ENCODE measurements at regions not wholly inside any gene's neighbourhood (a gene's known extent, or its start where the extent isn't known, plus 50 kb on each side); places are given as distances from the start of the nearest gene placed in this dataset.

DNA sequence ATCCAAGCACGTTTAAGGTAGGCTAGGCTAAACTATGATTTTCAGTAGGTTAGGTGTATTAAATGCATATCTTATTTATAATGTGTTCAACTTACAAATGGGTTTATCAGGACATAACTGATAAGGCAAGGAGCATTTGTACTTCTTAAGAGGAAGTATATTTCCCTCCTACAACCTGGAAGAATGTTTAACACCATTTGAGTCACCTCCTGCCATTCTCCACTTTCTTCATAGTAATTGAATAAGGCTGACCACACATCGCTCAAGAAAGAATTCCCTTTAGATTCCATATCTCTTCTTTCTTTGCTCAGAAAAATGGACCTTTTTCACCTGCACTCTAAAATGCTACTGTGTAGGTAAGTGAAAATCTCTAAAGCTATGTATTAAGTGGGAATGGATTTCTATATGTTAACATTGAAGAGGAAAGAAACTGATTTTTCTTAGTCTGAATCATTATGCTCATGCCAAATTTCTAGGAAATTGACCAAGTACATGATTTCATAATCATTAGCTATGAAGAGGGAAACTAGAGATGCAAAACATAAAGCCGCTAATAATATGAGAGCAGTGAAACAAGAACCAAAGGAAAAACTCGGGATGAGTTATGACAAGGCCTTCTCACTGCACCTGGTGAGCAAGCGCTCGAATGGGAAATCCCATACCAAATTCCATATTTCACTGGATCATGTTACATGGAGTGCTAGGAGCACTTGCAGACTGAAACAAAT lies 210.4 kb downstream of the ALDH8A1 start:
- no peak for DNase-seq

DNA sequence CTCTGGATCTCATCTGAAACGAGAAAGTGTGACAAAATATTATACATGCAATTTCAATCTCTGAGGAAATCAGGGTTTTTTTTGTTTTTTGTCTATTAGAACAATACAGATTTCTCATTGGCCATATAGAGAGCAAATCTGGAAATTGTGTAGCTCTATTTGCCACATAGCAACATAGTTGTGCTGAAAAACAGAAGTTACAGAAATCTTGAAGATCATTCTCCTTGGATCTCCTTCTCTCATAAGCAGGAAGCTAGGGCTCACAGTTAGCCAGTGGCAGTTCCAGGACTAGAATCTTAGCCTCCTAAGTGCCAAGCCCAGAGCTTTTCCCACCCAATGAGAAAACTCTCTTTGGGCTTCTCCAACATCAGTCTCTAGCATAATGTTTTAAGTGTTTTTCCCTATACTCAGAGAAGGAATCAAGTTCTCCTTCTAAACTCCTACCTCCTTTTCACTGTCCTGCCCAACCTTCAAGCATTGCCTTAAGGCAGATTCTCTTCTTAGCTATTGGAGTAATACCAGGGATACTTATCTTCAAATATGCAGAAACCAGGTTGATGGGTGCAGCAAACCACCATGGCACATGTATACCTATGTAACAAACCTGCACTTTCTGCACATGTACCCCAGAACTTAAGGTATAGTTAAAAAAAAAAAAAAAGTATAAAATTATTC lies 211.6 kb downstream of the ALDH8A1 start:
- DNase-seq = no peak

DNA sequence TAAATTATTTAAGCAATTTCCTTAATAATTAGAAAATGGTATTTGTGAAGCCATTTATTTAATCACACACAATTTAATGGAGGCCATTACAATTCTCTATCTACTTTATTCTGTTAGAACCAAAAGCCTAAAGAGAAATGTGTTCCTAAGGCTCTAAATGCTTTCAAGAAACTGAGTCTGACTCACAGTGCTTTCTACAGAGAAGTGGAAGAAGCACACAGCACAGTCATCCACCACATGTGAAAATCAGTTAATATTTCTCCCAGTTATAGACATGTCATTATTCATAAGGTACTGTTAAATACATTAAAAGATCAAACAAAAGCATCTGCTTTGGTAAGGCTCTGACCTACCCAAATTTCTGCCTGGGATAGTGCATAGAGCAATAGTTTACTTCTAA lies 214.4 kb downstream of the ALDH8A1 start:
- DNase-seq = no peak

DNA sequence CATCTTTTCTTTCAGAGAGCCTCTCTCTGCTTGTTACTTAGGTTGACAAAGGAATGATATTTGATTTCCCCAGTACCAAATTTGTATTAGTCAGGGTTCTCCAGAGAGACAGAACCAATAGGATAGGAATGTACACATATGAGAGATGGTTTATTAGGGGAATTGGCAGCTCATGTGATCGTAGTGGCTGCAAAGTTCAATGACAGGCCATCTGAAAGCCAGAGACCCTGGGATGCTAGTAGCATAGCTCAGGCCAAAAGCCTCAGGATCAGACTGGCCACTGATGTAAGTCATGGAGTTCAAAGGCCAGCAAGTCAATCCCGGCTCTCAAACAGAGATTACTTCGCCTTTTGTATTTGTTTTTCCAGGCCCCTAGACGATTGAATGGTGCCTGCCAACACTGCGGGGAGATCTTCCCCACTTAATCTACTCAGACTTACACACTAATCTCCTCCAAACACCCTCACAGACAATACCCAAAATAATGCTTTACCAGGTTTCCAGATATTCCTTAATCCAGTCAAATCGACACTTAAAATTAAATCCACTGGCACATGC lies 215.5 kb downstream of the ALDH8A1 start:
- DNase-seq = no peak

DNA sequence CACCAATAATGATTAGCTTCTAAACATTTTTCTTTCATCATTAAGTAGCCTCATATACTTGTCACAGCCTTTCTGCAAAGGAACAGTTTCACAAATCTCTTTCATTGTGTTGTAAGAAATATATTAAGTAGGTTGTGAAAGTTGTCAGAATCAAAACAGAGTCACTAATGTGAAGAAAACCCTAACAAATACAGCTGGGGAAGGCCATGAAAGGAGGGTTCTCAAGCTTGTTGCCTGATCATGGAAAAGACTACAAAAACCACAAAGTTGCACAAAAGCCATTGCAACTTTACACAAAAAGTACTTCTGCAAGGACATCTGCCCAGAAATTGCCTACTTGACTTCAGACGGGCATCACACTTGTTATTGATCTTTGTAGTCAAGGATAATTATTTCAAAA lies 216.1 kb downstream of the ALDH8A1 start:
- DNase-seq = no peak

DNA sequence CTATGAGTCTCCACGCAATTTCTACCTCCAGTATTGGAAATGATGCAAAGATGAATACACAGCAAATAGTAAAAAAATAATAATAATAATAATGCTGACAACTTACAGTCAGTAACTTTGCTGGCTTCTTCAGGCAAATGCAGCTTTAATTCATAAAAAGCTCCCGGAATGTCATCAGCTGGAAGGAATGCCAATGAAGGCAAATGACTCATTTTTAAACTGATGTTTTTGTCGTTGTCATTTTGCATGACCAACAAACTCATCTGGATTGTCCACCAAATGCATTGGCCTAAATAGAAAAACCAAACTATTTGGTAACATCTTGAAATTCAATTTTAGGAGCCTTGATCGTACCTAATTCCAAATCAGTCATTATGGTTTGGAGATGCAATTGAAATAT lies 217.1 kb downstream of the ALDH8A1 start:
- no peak for DNase-seq

DNA sequence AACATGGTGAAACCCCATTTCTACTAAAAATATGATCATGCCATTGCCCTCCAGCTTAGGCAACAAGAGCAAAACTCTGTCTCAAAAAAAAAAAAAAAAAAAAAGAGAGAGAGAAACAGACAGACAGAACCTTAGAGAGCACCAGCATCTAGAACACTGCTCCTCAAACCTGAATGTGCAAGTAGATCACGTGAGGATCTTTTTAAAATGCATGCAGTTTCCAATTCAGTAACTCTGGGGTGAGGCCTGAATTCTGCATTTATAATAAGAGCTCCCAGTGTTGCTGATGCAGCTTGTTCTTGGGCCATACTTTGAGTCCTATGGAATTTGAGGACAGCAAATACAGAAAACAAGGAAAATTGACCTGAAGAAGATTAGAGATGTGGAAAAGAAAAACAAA lies 218.3 kb downstream of the ALDH8A1 start:
- DNase-seq = no peak

DNA sequence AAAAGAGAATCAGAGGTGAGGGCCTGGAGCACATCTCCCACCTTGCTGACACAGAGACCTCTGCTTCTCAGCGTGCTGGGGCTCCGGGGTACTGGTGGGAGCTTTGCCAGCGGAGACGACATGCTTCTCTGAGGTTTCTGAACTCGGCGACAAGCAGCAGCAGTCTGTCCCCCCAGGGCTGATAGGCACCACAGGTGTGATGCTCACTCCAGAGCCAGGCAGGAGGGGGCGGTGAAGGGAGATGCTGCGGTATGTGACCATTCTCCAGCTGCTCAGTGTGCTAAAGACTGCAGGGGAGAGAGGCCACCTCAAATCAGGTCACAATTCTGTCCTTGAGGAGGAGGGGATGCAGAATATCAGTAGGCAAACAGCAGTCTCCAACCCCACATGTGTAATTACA lies 219.9 kb downstream of the ALDH8A1 start:
- no peak for DNase-seq

DNA sequence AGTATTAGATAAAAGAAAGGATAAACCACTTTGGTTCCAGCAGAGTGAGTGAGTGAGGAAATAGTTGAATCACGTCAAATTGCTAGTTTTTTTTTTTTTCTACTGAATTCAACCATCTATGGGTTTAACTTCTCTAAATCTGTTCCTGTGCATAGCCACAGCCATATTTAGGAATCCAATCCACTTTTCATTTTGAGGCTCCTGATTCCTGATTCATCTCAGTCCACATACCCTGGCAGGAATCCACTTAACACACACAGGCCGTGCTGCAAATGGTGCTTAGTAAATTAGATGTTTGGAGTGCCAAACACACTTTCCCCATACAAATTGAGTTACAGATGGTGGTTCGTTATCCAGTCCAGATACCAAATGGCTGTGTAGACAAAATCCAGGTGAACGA lies 220.3 kb downstream of the ALDH8A1 start:
- no peak for DNase-seq

DNA sequence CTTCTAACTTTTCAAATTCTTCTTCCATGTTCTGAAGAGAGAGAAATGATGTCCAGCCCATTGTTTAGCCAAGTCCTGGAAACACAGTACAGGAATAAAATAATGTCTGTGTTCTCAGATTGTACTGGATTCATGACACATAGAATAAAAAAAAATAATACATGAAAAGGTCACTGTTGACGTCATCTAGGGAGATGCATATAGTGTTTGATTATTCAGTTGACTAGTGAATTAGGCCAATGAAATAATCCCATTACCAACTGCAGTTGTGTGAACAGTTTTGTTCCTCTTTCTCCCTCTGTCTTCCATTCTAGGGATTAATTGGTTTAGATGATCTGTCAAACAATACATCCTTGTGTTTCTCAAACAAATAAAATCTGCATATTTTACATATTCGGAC lies 222.8 kb downstream of the ALDH8A1 start:
- no peak for DNase-seq

DNA sequence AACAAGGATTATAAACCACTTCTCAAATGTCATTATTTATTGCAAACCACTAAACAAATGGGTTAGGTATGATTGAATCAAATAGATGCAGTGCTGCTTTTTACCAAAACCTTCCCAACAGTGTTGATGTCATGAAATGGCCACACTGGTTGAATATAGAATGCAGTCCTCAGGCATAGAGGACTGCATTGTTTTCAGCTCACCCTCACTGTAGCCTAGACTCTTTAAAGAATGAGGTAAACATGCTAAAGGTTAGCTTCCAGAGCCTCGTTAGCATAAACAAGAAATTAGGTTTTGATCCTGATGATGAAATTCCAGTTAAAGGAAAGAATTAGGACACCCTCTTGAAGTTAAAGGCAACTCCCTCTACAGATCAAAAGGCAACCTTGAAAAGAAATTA lies 224.3 kb downstream of the ALDH8A1 start:
- no peak for DNase-seq

DNA sequence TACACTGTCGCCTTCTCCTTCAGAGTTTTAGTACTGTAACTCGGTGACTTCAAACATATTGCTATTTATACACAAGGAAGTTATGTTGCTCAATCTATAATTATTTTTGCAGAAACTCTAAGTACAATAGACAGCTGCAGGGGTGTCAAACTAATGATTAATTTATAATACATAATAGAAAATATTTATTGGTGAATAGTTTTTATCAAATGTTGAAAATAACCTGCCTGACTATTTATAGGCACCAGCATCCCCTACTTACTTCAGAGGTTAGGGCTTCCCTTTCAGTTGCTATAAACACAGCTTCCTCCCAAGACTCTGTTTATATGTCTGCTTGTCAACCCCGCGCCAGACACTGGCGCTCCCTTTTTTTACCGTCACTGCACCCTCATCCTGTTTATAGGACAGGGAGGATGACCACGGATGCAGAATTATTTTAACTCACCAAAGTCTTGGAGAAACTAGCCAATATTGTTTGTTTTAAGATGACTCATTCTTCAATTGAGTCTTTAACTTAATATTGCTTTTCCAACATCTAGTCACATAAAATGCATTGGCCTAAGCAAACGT lies 225.0 kb downstream of the ALDH8A1 start:
- no peak for DNase-seq

DNA sequence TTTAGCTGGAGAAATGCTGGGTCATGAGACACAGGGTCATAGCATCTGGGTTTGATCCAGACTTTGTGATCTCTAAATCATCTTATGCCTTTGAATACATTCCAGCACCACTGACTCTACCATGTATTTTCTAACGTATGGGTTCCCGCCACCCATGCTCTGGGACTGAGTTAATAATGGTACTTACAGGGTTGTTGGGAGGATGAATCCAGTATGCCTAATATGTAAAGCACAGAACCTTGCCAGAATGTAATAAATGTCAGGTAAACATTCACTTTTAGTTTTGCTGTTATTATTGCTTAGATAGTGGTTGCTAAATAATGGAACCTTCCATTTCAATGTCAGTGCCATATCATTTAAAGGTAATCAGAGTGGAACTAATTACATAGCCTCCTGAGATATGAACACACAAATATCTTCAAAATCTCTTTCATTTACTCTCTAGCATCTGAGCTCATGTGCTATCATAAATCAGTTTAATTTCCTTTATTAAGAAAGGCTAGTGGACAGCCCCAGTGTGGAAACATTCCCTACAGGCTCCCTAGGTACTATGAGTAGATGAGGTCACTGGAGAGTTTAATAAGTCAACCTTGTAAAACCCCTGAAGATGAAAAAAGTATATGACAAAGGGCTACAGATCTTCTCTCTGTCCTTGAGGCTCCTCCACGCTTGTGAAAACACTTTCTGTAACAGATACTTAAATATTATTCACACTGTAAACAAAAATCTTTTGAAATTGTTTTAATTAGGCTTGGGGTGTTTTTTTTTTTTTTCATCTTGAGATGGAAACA lies 226.6 kb downstream of the ALDH8A1 start:
- DNase-seq = no peak

DNA sequence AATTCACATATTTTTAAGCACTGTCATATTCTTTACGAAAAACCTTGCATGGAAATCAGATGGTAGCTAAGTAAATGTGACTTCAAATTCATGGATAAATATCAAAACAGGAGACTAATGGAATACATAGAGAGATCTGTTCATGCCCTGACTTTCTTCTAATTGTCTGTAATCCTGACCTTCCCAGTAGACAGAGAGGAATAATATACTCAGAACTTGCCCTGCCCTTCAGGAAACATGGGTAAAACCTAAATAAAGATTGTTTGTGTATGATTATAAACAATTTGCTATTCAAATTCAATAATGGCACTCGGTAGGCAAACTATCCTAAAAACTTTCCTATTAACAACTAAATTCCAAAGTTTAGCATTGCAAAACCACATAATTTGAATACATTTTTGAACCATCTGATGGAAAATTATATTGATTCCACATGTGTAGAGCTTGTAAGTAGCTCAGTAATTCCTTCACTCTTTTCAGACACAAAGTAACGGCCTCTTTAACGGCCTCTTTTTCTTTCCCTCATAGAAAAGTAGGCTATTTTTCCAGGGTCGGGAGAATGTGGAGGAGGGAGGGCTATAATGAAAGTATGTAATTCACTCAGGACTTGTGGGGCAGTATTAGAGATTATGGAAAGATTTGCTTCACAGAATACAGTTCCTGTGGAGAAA lies 227.6 kb downstream of the ALDH8A1 start:
- DNase-seq = no peak

DNA sequence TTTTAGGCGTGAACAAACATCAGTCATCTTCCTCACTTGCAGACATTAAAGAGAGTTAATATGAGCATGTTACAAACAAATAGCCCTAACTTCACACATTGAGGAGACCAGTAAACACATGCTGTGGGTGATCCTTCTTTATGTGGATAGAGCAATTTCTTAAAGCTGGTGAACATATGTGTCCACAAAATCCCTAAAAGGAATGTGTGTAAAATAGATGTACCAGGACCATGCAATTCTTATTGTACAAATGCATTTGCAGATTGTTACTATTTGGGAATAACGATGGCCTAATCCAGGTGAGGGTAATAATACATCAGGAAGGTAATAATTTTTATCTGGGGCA lies 228.9 kb downstream of the ALDH8A1 start:
- DNase-seq = no peak

DNA sequence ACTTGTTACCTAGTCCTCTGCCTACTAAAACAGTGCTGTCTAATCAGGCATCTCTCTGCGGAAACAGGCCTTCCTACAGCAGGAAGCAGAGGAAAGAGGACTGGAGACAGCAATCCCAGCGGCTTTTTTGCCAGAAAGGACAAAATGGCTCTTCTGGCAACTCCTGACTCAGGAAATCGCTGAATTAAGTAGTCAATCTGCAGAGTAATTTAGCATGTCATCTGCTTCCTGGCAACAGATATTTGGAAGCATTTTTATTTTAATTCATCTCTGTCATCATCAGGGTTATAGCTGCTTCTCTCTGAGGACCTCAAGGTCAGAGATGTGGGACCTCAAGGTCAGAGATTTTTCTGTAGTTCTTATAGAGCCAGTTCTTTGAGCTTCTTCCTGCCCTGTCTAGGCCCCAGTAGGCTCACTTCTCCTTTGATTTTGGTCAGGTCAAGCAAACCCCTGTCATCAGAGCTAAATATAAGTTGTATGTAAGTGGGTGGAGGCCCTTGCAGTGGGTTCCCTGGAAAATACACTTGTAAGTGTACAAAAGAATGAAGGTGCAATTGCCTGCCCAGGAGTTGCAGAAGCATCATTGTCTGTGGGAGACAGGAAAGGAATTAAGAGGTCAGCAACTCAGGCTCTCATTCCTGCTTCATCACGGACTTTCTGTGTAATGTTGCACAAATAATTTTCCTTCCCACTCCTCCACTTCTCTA lies 229.4 kb downstream of the ALDH8A1 start:
- peak; percentile 43 for DNase-seq

DNA sequence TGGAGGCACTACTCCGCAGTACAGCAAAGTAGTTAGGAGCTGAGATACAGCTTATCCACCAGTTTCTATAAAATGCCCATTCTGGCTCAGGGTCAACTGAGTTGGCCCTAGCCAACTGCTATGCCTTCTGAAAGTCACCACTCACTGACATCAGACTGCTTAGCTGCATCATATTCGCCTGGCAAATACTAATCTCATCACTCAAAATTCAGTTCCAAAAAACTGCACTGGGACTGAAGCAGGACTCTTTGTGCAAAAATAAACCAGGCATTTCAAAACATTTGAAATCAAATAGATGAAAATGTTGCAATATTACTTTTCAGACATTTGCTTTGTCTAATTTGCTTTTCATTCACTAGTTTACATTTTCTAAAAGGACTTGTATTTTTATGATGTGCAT lies 230.0 kb downstream of the ALDH8A1 start:
- no peak for DNase-seq

DNA sequence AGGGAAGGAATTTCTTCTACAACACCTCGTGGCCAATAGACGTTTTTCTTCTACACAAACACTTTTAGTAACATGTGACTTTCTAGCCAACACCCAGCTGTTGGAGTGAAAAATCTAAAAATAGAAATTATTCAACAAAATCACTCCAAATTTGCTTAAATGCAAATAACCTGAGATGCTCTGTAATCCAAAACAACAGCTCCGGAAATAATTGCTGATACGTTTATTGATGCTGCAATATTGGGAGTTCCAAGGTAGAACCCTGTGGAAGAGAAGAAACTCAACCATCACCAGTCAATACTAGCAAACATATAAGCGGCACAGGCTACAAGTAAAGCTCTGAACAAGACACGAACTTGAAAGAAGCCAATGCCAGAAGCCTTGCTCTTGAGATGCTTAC lies 230.6 kb downstream of the ALDH8A1 start:
- no peak for DNase-seq

DNA sequence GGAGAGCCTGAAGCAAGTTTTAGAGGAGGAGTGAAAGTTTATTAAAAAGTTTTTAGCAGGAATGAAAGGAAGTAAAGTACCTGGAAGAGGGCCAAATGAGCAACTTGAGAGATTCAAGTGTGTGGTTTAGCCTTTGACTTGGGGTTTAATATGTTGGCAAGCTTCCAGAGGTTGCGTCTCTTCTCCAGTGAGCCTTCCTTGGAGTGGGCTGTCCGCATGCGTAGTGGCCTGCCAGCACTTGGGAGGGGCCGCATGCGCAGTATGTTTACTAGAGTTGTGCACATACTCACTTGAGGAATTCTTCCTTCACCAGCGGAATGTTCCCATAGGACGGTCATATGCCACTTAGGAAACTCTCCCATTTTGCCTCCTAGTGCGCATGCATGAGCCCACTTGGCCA lies 235.2 kb downstream of the ALDH8A1 start:
- DNase-seq = no peak

DNA sequence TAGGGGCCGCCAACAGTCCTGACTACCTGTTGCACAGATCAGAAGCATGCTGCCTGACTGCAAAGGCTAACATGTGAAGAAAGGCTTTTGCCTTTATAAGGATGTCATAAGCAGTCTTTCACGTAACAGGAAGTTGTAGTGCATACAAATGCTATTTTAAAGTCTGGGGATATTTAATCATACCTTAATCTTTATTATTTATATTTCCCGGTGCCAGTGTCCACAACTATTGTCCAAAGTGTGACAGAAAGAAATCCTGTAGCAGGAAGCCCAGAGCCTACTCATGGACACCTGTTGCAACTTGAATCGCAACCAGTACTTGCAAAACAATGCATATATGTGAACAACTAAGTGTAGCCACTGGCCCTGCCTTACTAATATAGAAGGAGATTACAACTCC lies 235.8 kb downstream of the ALDH8A1 start:
- no peak for DNase-seq

DNA sequence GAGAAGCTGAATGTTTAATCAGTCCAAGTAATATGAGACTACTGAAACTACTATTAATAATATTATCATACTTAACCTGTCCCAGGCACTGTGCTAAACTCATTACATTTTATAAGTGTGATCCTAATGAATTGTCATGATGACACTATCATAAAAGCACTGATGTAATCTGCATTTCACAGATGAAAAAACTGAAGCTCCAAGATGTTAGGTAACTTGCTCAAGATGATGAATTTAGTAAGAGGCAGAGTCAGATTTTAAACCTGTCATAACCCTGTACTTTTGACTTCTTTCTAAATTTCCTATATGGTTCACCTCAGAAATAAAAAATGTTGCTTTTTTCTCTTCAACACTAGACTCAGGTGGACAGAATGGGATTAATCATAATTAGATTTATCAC lies 237.6 kb downstream of the ALDH8A1 start:
- no peak for DNase-seq

DNA sequence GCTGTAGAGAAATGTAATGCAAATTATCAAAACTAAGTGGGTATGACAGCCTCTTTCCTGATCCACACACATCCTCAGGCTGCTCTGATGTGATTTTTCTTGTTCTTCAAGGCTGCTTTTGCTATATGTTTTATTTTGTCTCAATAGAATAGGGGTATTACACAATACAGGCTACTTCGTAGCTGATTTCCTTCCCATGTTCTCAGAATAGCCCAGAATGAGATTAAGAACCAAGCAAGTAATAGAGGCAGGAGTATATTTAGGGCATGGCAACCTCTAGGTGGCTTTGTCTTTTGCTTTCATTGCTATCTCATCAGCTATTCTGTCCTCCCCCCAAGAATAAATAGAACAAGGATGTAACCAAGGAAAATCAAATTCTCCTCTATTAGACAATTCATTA lies 241.8 kb downstream of the ALDH8A1 start:
- DNase-seq = no peak

Data from right forelimb (tissue), 1 donor.